ENCODE measurements at regions not wholly inside any gene's neighbourhood (a gene's known extent, or its start where the extent isn't known, plus 50 kb on each side); places are given as distances from the start of the nearest gene placed in this dataset.

GRCh38 chr4:157502656-157503055, 282.1 kb downstream of the GRIA2 start:
- no peak overlapping the region for H3K4me3 ChIP-seq (ENCODE audit: low read depth, low read length)
- TF ChIP-seq, protein P1, sequence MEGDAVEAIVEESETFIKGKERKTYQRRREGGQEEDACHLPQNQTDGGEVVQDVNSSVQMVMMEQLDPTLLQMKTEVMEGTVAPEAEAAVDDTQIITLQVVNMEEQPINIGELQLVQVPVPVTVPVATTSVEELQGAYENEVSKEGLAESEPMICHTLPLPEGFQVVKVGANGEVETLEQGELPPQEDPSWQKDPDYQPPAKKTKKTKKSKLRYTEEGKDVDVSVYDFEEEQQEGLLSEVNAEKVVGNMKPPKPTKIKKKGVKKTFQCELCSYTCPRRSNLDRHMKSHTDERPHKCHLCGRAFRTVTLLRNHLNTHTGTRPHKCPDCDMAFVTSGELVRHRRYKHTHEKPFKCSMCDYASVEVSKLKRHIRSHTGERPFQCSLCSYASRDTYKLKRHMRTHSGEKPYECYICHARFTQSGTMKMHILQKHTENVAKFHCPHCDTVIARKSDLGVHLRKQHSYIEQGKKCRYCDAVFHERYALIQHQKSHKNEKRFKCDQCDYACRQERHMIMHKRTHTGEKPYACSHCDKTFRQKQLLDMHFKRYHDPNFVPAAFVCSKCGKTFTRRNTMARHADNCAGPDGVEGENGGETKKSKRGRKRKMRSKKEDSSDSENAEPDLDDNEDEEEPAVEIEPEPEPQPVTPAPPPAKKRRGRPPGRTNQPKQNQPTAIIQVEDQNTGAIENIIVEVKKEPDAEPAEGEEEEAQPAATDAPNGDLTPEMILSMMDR (IDR thresholded peaks at IDR 0.05; ENCODE audit: insufficient read depth, low read length): no peak
- no peak for DNase-seq (ENCODE audit: low read depth)

- DNase-seq (ENCODE audit: low read depth): no peak
- TF ChIP-seq, protein P1 (IDR thresholded peaks at IDR 0.05; ENCODE audit: insufficient read depth, low read length): no peak
- H3K4me3 ChIP-seq (ENCODE audit: low read depth, low read length): no peak overlapping the region
Observed at GRCh38 chr4:157459785-157460184, 239.3 kb downstream of the GRIA2 start.

DNA sequence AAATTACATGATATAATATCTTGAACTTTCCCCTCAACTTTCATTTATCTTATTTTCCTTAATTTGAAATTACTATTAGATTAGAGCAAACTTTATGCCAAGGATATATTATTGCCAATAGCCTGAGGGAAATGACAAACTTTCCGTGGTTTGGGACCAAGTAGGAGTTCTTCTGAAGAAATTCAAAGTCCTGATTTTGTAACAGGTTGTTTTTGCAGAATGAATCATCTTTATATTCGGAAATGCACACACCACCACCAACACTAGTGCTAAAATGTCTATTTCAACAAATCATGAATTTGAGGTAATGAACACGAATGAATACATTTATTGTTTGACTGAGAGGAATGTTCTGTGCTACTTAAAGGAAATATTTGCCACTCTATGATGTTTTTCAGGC, 226.7 kb downstream of the GRIA2 start:
- no peak overlapping the region for H3K4me3 ChIP-seq (ENCODE audit: low read depth, low read length)
- DNase-seq (ENCODE audit: low read depth): no peak
- TF ChIP-seq, protein P1 (IDR thresholded peaks at IDR 0.05; ENCODE audit: insufficient read depth, low read length): no peak

DNA sequence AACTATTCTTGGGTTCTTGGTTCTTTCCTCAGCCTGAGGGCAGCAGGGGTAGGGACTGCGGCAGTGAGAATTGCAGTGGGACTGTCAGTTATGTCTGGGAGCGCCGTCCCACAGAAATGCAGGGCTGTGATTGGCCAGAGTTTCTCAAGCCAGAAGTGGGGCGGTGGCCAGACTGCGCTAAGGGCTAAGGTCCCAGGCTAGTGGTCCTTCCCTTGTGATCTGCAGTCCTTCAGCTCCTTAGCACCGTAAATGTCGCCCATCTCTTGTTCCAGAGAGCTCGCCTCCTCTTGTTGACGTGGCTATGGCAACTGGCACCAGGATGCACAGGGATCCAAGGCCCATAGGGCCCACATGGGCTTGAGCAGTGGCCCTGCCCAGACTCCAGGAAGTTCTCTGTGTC, 223.5 kb downstream of the GRIA2 start:
- H3K4me3 ChIP-seq (ENCODE audit: low read depth, low read length): no peak overlapping the region
- TF ChIP-seq, protein P1 (IDR thresholded peaks at IDR 0.05; ENCODE audit: insufficient read depth, low read length): no peak
- no peak for DNase-seq (ENCODE audit: low read depth)

DNA sequence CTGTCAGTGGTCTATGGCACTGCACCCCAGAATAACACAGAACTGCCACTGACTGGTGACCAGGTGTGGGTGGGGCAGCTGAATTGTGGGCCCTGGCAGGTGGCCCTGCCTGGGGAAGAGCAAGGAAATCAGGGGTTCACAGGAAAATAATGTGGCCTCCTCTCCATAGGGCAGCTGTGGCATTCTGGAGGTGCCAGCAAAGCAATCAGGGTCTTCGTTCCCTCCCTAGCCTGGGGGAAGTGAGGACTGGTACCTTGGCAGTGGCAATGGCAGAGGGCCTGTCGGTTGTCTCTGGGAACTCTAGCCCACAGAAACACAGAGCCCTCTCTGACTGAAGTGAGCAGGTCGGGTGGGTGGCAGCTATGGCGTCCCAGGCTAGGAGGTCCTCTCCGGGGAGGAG, 223.0 kb downstream of the GRIA2 start:
- TF ChIP-seq, protein P1 (IDR thresholded peaks at IDR 0.05; ENCODE audit: insufficient read depth, low read length): no peak

GRCh38 chr4:157425897-157426296, 205.4 kb downstream of the GRIA2 start:
- no peak for DNase-seq (ENCODE audit: low read depth)
- TF ChIP-seq, protein P1 (IDR thresholded peaks at IDR 0.05; ENCODE audit: insufficient read depth, low read length): no peak
- H3K4me3 ChIP-seq (ENCODE audit: low read depth, low read length): no peak overlapping the region

More for the DNA sequence above, 223.0 kb downstream of the GRIA2 start:
- no peak overlapping the region for H3K4me3 ChIP-seq (ENCODE audit: low read depth, low read length)
- DNase-seq (ENCODE audit: low read depth): no peak

GRCh38 chr4:157423526-157424020, 203.0 kb downstream of the GRIA2 start:
- no peak for DNase-seq (ENCODE audit: low read depth)

More at GRCh38 chr4:157423526-157424020, 203.0 kb downstream of the GRIA2 start:
- no peak overlapping the region for H3K4me3 ChIP-seq (ENCODE audit: low read depth, low read length)
- TF ChIP-seq, protein P1 (IDR thresholded peaks at IDR 0.05; ENCODE audit: insufficient read depth, low read length): no peak

Measured in fibroblast of the aortic adventitia (primary cell).